HFF-Myc (cell line): ENCODE measurements at regions not wholly inside any gene's neighbourhood (a gene's known extent, or its start where the extent isn't known, plus 50 kb on each side); places are given as distances from the start of the nearest gene placed in this dataset.
"Not testable (repeated sequence)": the region's sequence is repeated elsewhere in the genome, so short reads cannot be mapped to it uniquely, and the experiment has no call there.

ENCODE experiments used
- DNase-seq: peaks from one replicate; pipeline ENCODE4 v3.0.0-alpha.2; 2011; ENCODE audit warnings: low read depth; ENCODE audit errors: extremely low read depth
- H3K4me3 ChIP-seq: replicated peaks from 2 replicates; pipeline ENCODE4 v1.5.1; 2011; ENCODE audit warnings: low read depth, mild to moderate bottlenecking, control low read depth, low read length
- CTCF ChIP-seq: IDR thresholded peaks from 2 replicates; pipeline ENCODE4 v1.5.1; 2012; ENCODE audit warnings: mild to moderate bottlenecking, low read depth, low read length, control low read depth; ENCODE audit errors: missing control alignments

GRCh38 chr1:187038784-187039183, 210.0 kb downstream of the PLA2G4A start:
- no peak overlapping the region for H3K4me3 ChIP-seq
- no peak for DNase-seq
- TF ChIP-seq CTCF, result no peak

- DNase-seq, result no peak
- H3K4me3 ChIP-seq, result no peak overlapping the region
- no peak for TF ChIP-seq CTCF
These were observed 212.4 kb downstream of the PLA2G4A start for GRCh38 chr1:187041104-187041503.

GRCh38 chr1:187042538-187042937, 213.8 kb downstream of the PLA2G4A start:
- DNase-seq, result no peak
- no peak for TF ChIP-seq CTCF
- H3K4me3 ChIP-seq, result no peak overlapping the region

GRCh38 chr1:187043433-187043832, 214.7 kb downstream of the PLA2G4A start:
- DNase-seq, H3K4me3 ChIP-seq: not testable (repeated sequence)

- no peak overlapping the region for H3K4me3 ChIP-seq
- no peak for DNase-seq
- TF ChIP-seq CTCF, result no peak
These were observed 215.7 kb downstream of the PLA2G4A start for GRCh38 chr1:187044411-187044810.

GRCh38 chr1:187045371-187045770, 216.6 kb downstream of the PLA2G4A start:
- TF ChIP-seq CTCF, result no peak
- DNase-seq, result no peak
- H3K4me3 ChIP-seq, result no peak overlapping the region

- no peak overlapping the region for H3K4me3 ChIP-seq
- DNase-seq, result no peak
- TF ChIP-seq CTCF, result no peak
These were observed 217.5 kb downstream of the PLA2G4A start for GRCh38 chr1:187046293-187046692.
